Kidney (tissue), 13 donors: ENCODE measurements at regions not wholly inside any gene's neighbourhood (a gene's known extent, or its start where the extent isn't known, plus 50 kb on each side); places are given as distances from the start of the nearest gene placed in this dataset.

ENCODE experiments used
- DNase-seq, 5 donors: peaks; one replicate each; pipeline ENCODE4 v3.0.0-alpha.2; 2013 to 2020
- FAIRE-seq: peaks from 2 replicates; lab custom pipeline; 2012; peaks lifted over from hg19 to GRCh38; lab: Jason Lieb, UNC
- H3K27ac ChIP-seq, 2 donors: one replicate each; pipeline ENCODE4 v1.7.0; 2013; ENCODE audit warnings: low read depth in 2 of 2, low read length in 2 of 2, inconsistent platforms in 1 of 2
- H3K27me3 ChIP-seq: one replicate; pipeline ENCODE4 v1.7.1; 2013; ENCODE audit warnings: low read length, inconsistent platforms; ENCODE audit not compliant: control insufficient read depth, insufficient read depth
- H3K36me3 ChIP-seq, 3 donors: one replicate each; pipeline versions ENCODE4 v1.7.0 to v1.7.1; 2013; ENCODE audit warnings: low read length in 3 of 3, control low read depth in 1 of 3, inconsistent platforms in 1 of 3; ENCODE audit not compliant: insufficient read depth in 3 of 3, control insufficient read depth in 2 of 3
- H3K4me1 ChIP-seq, 3 donors: one replicate each; pipeline versions ENCODE4 v1.7.0 to v1.7.1; 2013; ENCODE audit warnings: low read length in 3 of 3, inconsistent platforms in 1 of 3, low read depth in 1 of 3; ENCODE audit not compliant: control insufficient read depth in 2 of 3, insufficient read depth in 2 of 3
- H3K4me3 ChIP-seq, 3 donors: one replicate each; pipeline versions ENCODE4 v1.7.0 to v1.8.1; 2013; ENCODE audit warnings: low read length in 3 of 3, control low read depth in 1 of 3, inconsistent platforms in 1 of 3
- H3K9ac ChIP-seq, 3 donors: one replicate each; pipeline versions ENCODE4 v1.7.0 to v1.7.1; 2013; ENCODE audit warnings: low read length in 3 of 3, control low read depth in 1 of 3, inconsistent platforms in 1 of 3
- H3K9me3 ChIP-seq, 3 donors: one replicate each; pipeline versions ENCODE4 v1.7.0 to v1.7.1; 2013; ENCODE audit warnings: low read length in 3 of 3, control low read depth in 1 of 3, inconsistent platforms in 1 of 3; ENCODE audit not compliant: control insufficient read depth in 2 of 3, insufficient read depth in 1 of 3
- CTCF ChIP-seq: IDR thresholded peaks from 3 replicates; pipeline ENCODE4 v1.5.1; 2012; ENCODE audit warnings: mild to moderate bottlenecking, moderate library complexity, borderline replicate concordance; ENCODE audit not compliant: insufficient read depth; ENCODE audit errors: extremely low read depth
- intact Hi-C: fragments of 100-400 bp; cut with DNase I; formaldehyde crosslinking; loops from one replicate; pipeline ENCODE4 v1.11.1; 2022
- donor health status: control.
- donor health status: control.
- donor health status: control.
- donor health status: control.
- donor health status: control.
- donor health status: DM: yes; HTN: yes; CAD: no.
- donor health status: Normal renal cell carcinoma (clear cell type).

- intact Hi-C loops, result no loop called here
- Histone ChIP-seq H3K4me1 (no peaks in the 10 kb centered on the region), H3K9me3 (no peaks in the 10 kb centered on the region), H3K27ac (no peak overlapping the region), H3K4me3 (no peak overlapping the region), H3K27me3 (no peaks in the 10 kb centered on the region), H3K9ac (no peak overlapping the region), H3K36me3 (no peaks in the 10 kb centered on the region)
- DNase-seq (peak in 4 of 5 donors; percentile 61 to 85 (median 74)), FAIRE-seq (no peak)
- peak; percentile 30 for TF ChIP-seq CTCF
These were observed 195.2 kb upstream of the DPPA4 start for GRCh38 chr3:109532257-109533216.

GRCh38 chr3:109545746-109546145 lies 208.4 kb upstream of the DPPA4 start:
- no peaks in the 10 kb centered on the region for H3K4me1 ChIP-seq
- intact Hi-C loops, result no loop called here
- DNase-seq, result no peak

GRCh38 chr3:109548192-109548938 lies 211.0 kb upstream of the DPPA4 start:
- no peaks in the 10 kb centered on the region for H3K36me3 ChIP-seq
- H3K27me3 ChIP-seq, result no peaks in the 10 kb centered on the region
- no peak overlapping the region for H3K27ac ChIP-seq
- DNase-seq, result no peak
- no peak overlapping the region for H3K9ac ChIP-seq
- intact Hi-C loops, result no loop called here
- TF ChIP-seq CTCF, result no peak
- no peak for FAIRE-seq
- H3K4me3 ChIP-seq, result no peak overlapping the region
- no peaks in the 10 kb centered on the region for H3K9me3 ChIP-seq
- no peaks in the 10 kb centered on the region for H3K4me1 ChIP-seq

More at GRCh38 chr3:109545746-109546145, 208.4 kb upstream of the DPPA4 start:
- no peak for TF ChIP-seq CTCF
- Histone ChIP-seq H3K9me3 (no peaks in the 10 kb centered on the region), H3K27ac (no peak overlapping the region), H3K9ac (no peak overlapping the region), H3K27me3 (no peaks in the 10 kb centered on the region), H3K4me3 (no peak overlapping the region), H3K36me3 (no peaks in the 10 kb centered on the region)
- FAIRE-seq, result no peak
